ENCODE measurements at regions not wholly inside any gene's neighbourhood (a gene's known extent, or its start where the extent isn't known, plus 50 kb on each side); places are given as distances from the start of the nearest gene placed in this dataset.

- no peak overlapping the region for H3K4me3 Mint-ChIP-seq
- no peaks in the 10 kb centered on the region for H3K4me1 Mint-ChIP-seq
- no peaks in the 10 kb centered on the region for H3K27me3 Mint-ChIP-seq (ENCODE audit: low read depth)
- H3K36me3 Mint-ChIP-seq, result no peaks in the 10 kb centered on the region
- TF ChIP-seq ZNF512 (CRISPR knock-in tag; IDR thresholded peaks at IDR 0.05; ENCODE audit: borderline replicate concordance) (no peak), ELF4 (CRISPR knock-in tag; IDR thresholded peaks at IDR 0.05; ENCODE audit: low read depth) (no peak), GABPB1 (CRISPR knock-in tag; IDR thresholded peaks at IDR 0.05) (no peak), SMAD3 (CRISPR knock-in tag; IDR thresholded peaks at IDR 0.05; ENCODE audit: borderline replicate concordance) (no peak), CTCF (IDR thresholded peaks at IDR 0.05) (0 out of 2 replicates have a peak, but pooled peaks have one; percentile 19), ZNF532 (CRISPR knock-in tag; IDR thresholded peaks at IDR 0.05; ENCODE audit: borderline replicate concordance) (no peak)
- ATAC-seq (peak; percentile 97), DNase-seq (ENCODE audit: low spot score) (no peak)
- POLR2A ChIA-PET, result no interaction called here
- no peak overlapping the region for H3K27ac Mint-ChIP-seq
- H3K9me3 Mint-ChIP-seq, result peaks cover 17% of the 10 kb centered on the region
- CTCF ChIA-PET, result interaction anchor here (0.5 to 2.1 kb wide), 9 partner anchors 10 to 859 kb away, joined by 3 to 8 read pairs (median 4); no protein-coding TSS in a partner anchor
Observed at GRCh38 chr4:138062929-138063328, 179.2 kb downstream of the SLC7A11 start.

GRCh38 chr4:138056541-138056940, 185.6 kb downstream of the SLC7A11 start:
- DNase-seq (ENCODE audit: low spot score), result no peak
- CTCF ChIA-PET, result no interaction called here
- TF ChIP-seq ZSCAN18 (CRISPR knock-in tag; IDR thresholded peaks at IDR 0.05) (no peak), CREB1 (CRISPR knock-in tag; IDR thresholded peaks at IDR 0.05) (no peak), JUN (CRISPR knock-in tag; IDR thresholded peaks at IDR 0.05) (no peak), ZNF138 (CRISPR knock-in tag; conservative IDR thresholded peaks at IDR 0.05) (no peak)
- ATAC-seq, result no peak
- Mint-ChIP-seq H3K4me1 (peaks cover 4% of the 10 kb centered on the region), H3K27me3 (ENCODE audit: low read depth) (no peaks in the 10 kb centered on the region), H3K9me3 (peaks cover 14% of the 10 kb centered on the region), H3K27ac (no peak overlapping the region), H3K4me3 (no peak overlapping the region), H3K36me3 (peaks cover 7% of the 10 kb centered on the region)
- POLR2A ChIA-PET, result no interaction called here

- H3K27me3 Mint-ChIP-seq (ENCODE audit: low read depth), result no peaks in the 10 kb centered on the region
- no peak for ATAC-seq
- H3K4me1 Mint-ChIP-seq, result peaks cover 9% of the 10 kb centered on the region
- CTCF ChIA-PET, result no interaction called here
- DNase-seq (ENCODE audit: low spot score), result no peak
- POLR2A ChIA-PET, result no interaction called here
- H3K9me3 Mint-ChIP-seq, result peaks cover 14% of the 10 kb centered on the region
- peaks cover 7% of the 10 kb centered on the region for H3K36me3 Mint-ChIP-seq
- no peak overlapping the region for H3K27ac Mint-ChIP-seq
- no peak overlapping the region for H3K4me3 Mint-ChIP-seq
- TF ChIP-seq ZBTB21 (CRISPR knock-in tag; IDR thresholded peaks at IDR 0.05; ENCODE audit: borderline replicate concordance), result no peak
- TF ChIP-seq ZSCAN18 (CRISPR knock-in tag; IDR thresholded peaks at IDR 0.05), result no peak
- TF ChIP-seq SOX15 (CRISPR knock-in tag; IDR thresholded peaks at IDR 0.05), result no peak
- TF ChIP-seq NFE2L1 (CRISPR knock-in tag; IDR thresholded peaks at IDR 0.05), result no peak
- TF ChIP-seq PRRX2 (CRISPR knock-in tag; IDR thresholded peaks at IDR 0.05), result no peak
- no peak for TF ChIP-seq E2F1 (CRISPR knock-in tag; IDR thresholded peaks at IDR 0.05)
- no peak for TF ChIP-seq AFF4 (CRISPR knock-in tag; IDR thresholded peaks at IDR 0.05; ENCODE audit: borderline replicate concordance)
- TF ChIP-seq ZNF138 (CRISPR knock-in tag; conservative IDR thresholded peaks at IDR 0.05), result no peak
Observed at GRCh38 chr4:138055890-138056289, 186.3 kb downstream of the SLC7A11 start.
